Memory B cell (primary cell): ENCODE measurements at regions not wholly inside any gene's neighbourhood (a gene's known extent, or its start where the extent isn't known, plus 50 kb on each side); places are given as distances from the start of the nearest gene placed in this dataset.

ENCODE experiments used
- ATAC-seq: fragments of 150-1000 bp; cut with Tn5 transposase; 2 replicates; pipeline ENCODE4 v1.10.0; 2021; ENCODE audit warnings: low read depth, mild to moderate bottlenecking, moderate library complexity
- DNase-seq, 2 donors: peaks; one replicate each; pipeline ENCODE4 v3.0.0; 2022; ENCODE audit warnings: low spot score in 2 of 2
- H3K27ac Mint-ChIP-seq: one replicate; pipeline ENCODE4 v1.8.0; 2022; ENCODE audit warnings: mild to moderate bottlenecking, moderate library complexity, mixed read lengths
- H3K27me3 Mint-ChIP-seq: one replicate; pipeline ENCODE4 v1.8.0; 2022; ENCODE audit warnings: mixed read lengths
- H3K36me3 Mint-ChIP-seq: one replicate; pipeline ENCODE4 v1.8.0; 2022; ENCODE audit warnings: mild to moderate bottlenecking, mixed read lengths
- H3K4me1 Mint-ChIP-seq: one replicate; pipeline ENCODE4 v1.8.0; 2022; ENCODE audit warnings: mixed read lengths
- H3K4me3 Mint-ChIP-seq: one replicate; pipeline ENCODE4 v1.8.0; 2022; ENCODE audit warnings: mild to moderate bottlenecking, moderate library complexity, mixed read lengths
- H3K9me3 Mint-ChIP-seq: one replicate; pipeline ENCODE4 v1.8.0; 2022; ENCODE audit warnings: mixed read lengths

- Mint-ChIP-seq H3K4me1 (peaks cover 3% of the 10 kb centered on the region), H3K36me3 (no peaks in the 10 kb centered on the region), H3K9me3 (peaks cover 3% of the 10 kb centered on the region), H3K4me3 (no peak overlapping the region), H3K27ac (no peak overlapping the region), H3K27me3 (peaks cover 16% of the 10 kb centered on the region)
- peak; percentile 35 for ATAC-seq
- no peak for DNase-seq
Observed at GRCh38 chr18:76658627-76659026, 163.6 kb upstream of the ZNF516 start.

DNA sequence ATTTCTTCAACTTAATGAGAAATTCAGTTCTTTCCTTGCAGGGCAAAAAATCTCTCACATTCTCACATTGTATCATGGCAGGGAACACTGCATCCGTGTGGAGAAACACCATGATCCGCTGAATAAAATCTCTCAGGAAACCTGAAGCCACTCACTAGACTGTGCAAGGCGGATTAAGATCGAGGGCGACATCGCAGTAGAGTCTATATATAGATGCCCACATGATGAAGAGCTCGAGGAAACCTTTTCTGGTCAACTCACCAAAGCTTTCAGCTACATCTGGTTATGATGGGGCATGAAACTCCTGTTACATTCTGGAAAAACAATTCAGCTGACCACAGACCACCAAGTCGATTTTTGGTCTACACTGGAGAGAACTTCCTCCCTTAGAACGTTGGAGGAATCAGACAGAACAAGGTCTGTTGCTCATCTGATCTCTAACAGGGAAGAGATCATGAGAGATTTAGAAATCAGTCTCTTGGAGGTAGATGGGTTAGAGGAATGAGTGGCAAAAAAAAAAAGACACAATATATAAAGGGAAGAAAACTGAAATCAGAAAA lies 162.9 kb upstream of the ZNF516 start:
- Mint-ChIP-seq H3K4me1 (peaks cover 3% of the 10 kb centered on the region), H3K4me3 (no peak overlapping the region), H3K27ac (no peak overlapping the region), H3K36me3 (no peaks in the 10 kb centered on the region), H3K27me3 (peaks cover 17% of the 10 kb centered on the region), H3K9me3 (peaks cover 3% of the 10 kb centered on the region)
- no peak for ATAC-seq
- no peak for DNase-seq

GRCh38 chr18:76656925-76657827 lies 162.1 kb upstream of the ZNF516 start:
- ATAC-seq (no peak), DNase-seq (no peak)
- Mint-ChIP-seq H3K36me3 (no peaks in the 10 kb centered on the region), H3K4me3 (no peak overlapping the region), H3K27ac (no peak overlapping the region), H3K4me1 (peaks cover 3% of the 10 kb centered on the region), H3K9me3 (peaks cover 3% of the 10 kb centered on the region), H3K27me3 (peaks cover 17% of the 10 kb centered on the region)

DNA sequence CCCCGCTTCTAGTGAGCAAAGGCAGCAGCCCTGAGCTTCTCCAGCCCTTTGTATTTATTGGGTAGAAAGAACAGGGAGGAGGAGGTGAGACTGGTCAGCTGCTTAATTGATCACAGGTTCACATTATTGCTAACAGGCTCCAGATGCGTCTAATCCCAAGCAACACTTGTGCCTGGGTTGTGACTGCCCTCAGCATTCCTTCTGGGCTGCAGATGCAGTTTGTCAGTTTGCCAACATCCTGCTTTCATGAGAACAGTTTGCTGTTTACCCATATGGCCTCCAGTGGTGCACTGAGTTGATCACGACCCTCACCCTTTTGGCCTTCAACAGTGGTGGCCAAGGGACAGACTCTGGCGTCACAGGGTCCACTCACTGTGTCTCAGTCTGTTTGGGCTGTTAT lies 159.5 kb upstream of the ZNF516 start:
- H3K27me3 Mint-ChIP-seq = peaks cover 16% of the 10 kb centered on the region
- DNase-seq = no peak
- H3K27ac Mint-ChIP-seq = no peak overlapping the region
- H3K36me3 Mint-ChIP-seq = no peaks in the 10 kb centered on the region
- H3K4me3 Mint-ChIP-seq = no peak overlapping the region
- ATAC-seq = no peak
- H3K4me1 Mint-ChIP-seq = peaks cover 3% of the 10 kb centered on the region
- no peaks in the 10 kb centered on the region for H3K9me3 Mint-ChIP-seq

DNA sequence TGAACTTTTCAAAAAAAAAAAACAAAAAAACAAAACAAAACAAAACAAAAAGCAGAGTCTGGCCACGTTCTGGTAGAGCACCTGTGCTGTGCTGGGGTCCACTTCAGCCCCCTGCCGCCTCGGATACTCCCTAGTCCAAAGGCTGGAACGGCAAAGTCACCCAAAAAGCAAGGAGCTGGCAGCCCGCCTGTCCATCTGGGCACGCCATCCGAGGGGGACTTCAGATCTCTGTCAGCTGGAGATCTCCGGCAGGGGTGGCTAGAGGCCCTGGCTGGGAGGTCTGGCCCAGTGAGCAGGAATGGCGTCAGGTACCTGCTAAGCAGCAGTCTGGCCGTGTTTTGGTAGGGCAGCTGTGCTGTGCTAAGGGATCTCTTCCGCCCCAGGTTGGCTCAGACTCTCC lies 152.3 kb upstream of the ZNF516 start:
- Mint-ChIP-seq H3K36me3 (no peaks in the 10 kb centered on the region), H3K4me3 (no peak overlapping the region), H3K27ac (no peak overlapping the region), H3K4me1 (no peaks in the 10 kb centered on the region), H3K27me3 (peaks cover 2% of the 10 kb centered on the region), H3K9me3 (no peaks in the 10 kb centered on the region)
- no peak for DNase-seq
- no peak for ATAC-seq

GRCh38 chr18:76644580-76644979 lies 149.5 kb upstream of the ZNF516 start:
- Mint-ChIP-seq H3K27me3 (no peaks in the 10 kb centered on the region), H3K9me3 (no peaks in the 10 kb centered on the region), H3K27ac (no peak overlapping the region), H3K36me3 (no peaks in the 10 kb centered on the region), H3K4me1 (no peaks in the 10 kb centered on the region), H3K4me3 (no peak overlapping the region)
- ATAC-seq (no peak), DNase-seq (no peak)

DNA sequence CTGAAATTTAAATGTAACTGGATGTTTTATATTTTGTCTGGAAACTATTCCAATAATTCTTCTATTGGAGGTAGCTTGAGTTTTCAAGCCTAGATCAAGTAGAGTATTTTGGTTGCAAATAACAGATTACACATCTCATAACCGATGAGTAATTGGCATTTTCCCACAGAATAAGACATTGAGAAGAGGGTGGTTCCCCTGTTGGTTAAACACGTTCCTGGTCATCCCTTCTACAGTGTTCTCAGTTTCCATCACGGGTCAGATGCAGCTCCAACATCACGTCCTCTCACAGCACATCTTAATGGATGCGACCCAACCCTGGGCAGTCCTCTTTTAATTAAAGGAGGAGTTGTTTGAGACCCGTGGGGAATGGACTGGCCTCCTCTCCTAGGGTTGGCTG lies 149.0 kb upstream of the ZNF516 start:
- Mint-ChIP-seq H3K4me3 (no peak overlapping the region), H3K27me3 (no peaks in the 10 kb centered on the region), H3K36me3 (no peaks in the 10 kb centered on the region), H3K9me3 (no peaks in the 10 kb centered on the region), H3K27ac (no peak overlapping the region), H3K4me1 (no peaks in the 10 kb centered on the region)
- ATAC-seq (no peak), DNase-seq (no peak)

- Mint-ChIP-seq H3K27ac (no peak overlapping the region), H3K9me3 (no peaks in the 10 kb centered on the region), H3K4me1 (no peaks in the 10 kb centered on the region), H3K4me3 (no peak overlapping the region), H3K36me3 (no peaks in the 10 kb centered on the region), H3K27me3 (no peaks in the 10 kb centered on the region)
- no peak for DNase-seq
- no peak for ATAC-seq
Observed at GRCh38 chr18:76643199-76643598, 148.2 kb upstream of the ZNF516 start.

DNA sequence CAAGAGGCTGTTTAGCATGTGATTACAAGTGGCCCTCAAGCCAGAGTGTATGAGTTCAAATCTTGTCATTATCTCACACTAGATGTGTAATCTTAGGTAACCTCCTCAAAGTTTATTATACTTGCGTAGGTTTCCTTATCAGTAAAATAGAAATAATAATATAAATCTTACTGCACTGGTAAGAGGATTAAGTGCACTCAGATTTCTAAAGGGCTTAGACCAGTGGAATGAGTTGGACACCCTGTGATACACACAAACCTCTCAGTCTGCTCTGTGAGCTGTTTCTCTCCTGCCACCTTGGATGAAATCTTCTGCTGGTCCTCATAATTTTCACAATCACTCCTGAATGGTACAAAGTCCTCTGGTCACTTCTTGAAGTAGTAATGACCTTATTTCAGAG lies 145.4 kb upstream of the ZNF516 start:
- H3K4me1 Mint-ChIP-seq = no peaks in the 10 kb centered on the region
- H3K27me3 Mint-ChIP-seq = peaks cover under 1% of the 10 kb centered on the region
- H3K9me3 Mint-ChIP-seq = no peaks in the 10 kb centered on the region
- ATAC-seq (no peak), DNase-seq (no peak)
- no peaks in the 10 kb centered on the region for H3K36me3 Mint-ChIP-seq
- H3K4me3 Mint-ChIP-seq = no peak overlapping the region
- no peak overlapping the region for H3K27ac Mint-ChIP-seq

DNA sequence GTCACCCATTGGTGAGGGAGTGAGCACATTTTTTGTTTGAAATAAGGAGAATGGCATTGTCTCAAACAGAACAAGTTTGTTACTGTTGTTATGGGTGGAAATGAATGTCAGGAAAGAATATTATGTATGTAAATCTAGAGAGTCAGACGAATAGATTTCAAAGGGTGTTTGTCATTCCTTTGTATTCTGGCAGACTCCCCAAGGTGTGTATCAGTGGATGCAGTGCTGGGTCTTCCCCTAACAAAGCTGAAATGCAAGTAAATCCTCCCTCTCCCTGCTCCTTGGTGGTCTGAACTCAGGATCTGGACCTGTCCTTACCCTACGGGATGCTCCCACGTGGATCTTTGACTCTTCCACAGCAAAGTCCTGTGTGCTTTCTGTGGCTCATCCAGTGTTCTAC lies 139.5 kb upstream of the ZNF516 start:
- H3K9me3 Mint-ChIP-seq = peaks cover 3% of the 10 kb centered on the region
- no peaks in the 10 kb centered on the region for H3K4me1 Mint-ChIP-seq
- ATAC-seq (no peak), DNase-seq (no peak)
- H3K4me3 Mint-ChIP-seq = no peak overlapping the region
- peaks cover 5% of the 10 kb centered on the region for H3K27me3 Mint-ChIP-seq
- no peaks in the 10 kb centered on the region for H3K36me3 Mint-ChIP-seq
- H3K27ac Mint-ChIP-seq = no peak overlapping the region

- peaks cover 7% of the 10 kb centered on the region for H3K9me3 Mint-ChIP-seq
Observed at GRCh38 chr18:76633588-76634269, 138.7 kb upstream of the ZNF516 start.

GRCh38 chr18:76627444-76627843 lies 132.4 kb upstream of the ZNF516 start:
- ATAC-seq = no peak
- Mint-ChIP-seq H3K27ac (no peak overlapping the region), H3K9me3 (peaks cover 10% of the 10 kb centered on the region), H3K4me3 (no peak overlapping the region), H3K27me3 (peaks cover 4% of the 10 kb centered on the region), H3K4me1 (no peaks in the 10 kb centered on the region), H3K36me3 (no peaks in the 10 kb centered on the region)
- no peak for DNase-seq

More at GRCh38 chr18:76633588-76634269, 138.7 kb upstream of the ZNF516 start:
- H3K27ac Mint-ChIP-seq = no peak overlapping the region
- ATAC-seq (no peak), DNase-seq (no peak)
- no peaks in the 10 kb centered on the region for H3K36me3 Mint-ChIP-seq
- H3K4me3 Mint-ChIP-seq = no peak overlapping the region
- H3K4me1 Mint-ChIP-seq = no peaks in the 10 kb centered on the region
- H3K27me3 Mint-ChIP-seq = peaks cover 5% of the 10 kb centered on the region

GRCh38 chr18:76626991-76627390 lies 131.9 kb upstream of the ZNF516 start:
- Mint-ChIP-seq H3K36me3 (no peaks in the 10 kb centered on the region), H3K4me3 (no peak overlapping the region), H3K27ac (no peak overlapping the region), H3K27me3 (peaks cover 4% of the 10 kb centered on the region), H3K4me1 (no peaks in the 10 kb centered on the region), H3K9me3 (peaks cover 10% of the 10 kb centered on the region)
- no peak for ATAC-seq
- no peak for DNase-seq

- ATAC-seq (no peak), DNase-seq (no peak)
- H3K9me3 Mint-ChIP-seq = no peaks in the 10 kb centered on the region
- no peaks in the 10 kb centered on the region for H3K4me1 Mint-ChIP-seq
- peaks cover 6% of the 10 kb centered on the region for H3K27me3 Mint-ChIP-seq
- H3K36me3 Mint-ChIP-seq = no peaks in the 10 kb centered on the region
- no peak overlapping the region for H3K27ac Mint-ChIP-seq
- no peak overlapping the region for H3K4me3 Mint-ChIP-seq
Observed at GRCh38 chr18:76622651-76623050, 127.6 kb upstream of the ZNF516 start.
